ENCODE measurements at regions not wholly inside any gene's neighbourhood (a gene's known extent, or its start where the extent isn't known, plus 50 kb on each side); places are given as distances from the start of the nearest gene placed in this dataset.
"Not testable (repeated sequence)": the region's sequence is repeated elsewhere in the genome, so short reads cannot be mapped to it uniquely, and the experiment has no call there.

GRCh38 chr6:112967974-112968373 is 620.8 kb downstream of the RFPL4B start:
- no peak for TF ChIP-seq CTCF (IDR thresholded peaks at IDR 0.05)
- no peak overlapping the region for H3K4me3 Mint-ChIP-seq
- no peak for DNase-seq
- H3K9me3 Mint-ChIP-seq = peaks cover 16% of the 10 kb centered on the region
- peaks cover 1% of the 10 kb centered on the region; the same call in 1 of the 2 replicates for H3K27me3 Mint-ChIP-seq (ENCODE audit: insufficient read depth)
- no peaks in the 10 kb centered on the region for H3K4me1 Mint-ChIP-seq (ENCODE audit: low read depth)
- peaks cover 17% of the 10 kb centered on the region for H3K36me3 Mint-ChIP-seq (ENCODE audit: low read depth)
- H3K27ac Mint-ChIP-seq = no peak overlapping the region

GRCh38 chr6:112971651-112972050 is 624.5 kb downstream of the RFPL4B start:
- TF ChIP-seq CTCF (IDR thresholded peaks at IDR 0.05) = no peak
- DNase-seq = no peak
- H3K9me3 Mint-ChIP-seq = peaks cover 20% of the 10 kb centered on the region

GRCh38 chr6:112974931-112975330 is 627.8 kb downstream of the RFPL4B start:
- H3K9me3 Mint-ChIP-seq = peaks cover 11% of the 10 kb centered on the region
- H3K4me1 Mint-ChIP-seq (ENCODE audit: low read depth) = peaks cover 24% of the 10 kb centered on the region
- not testable (repeated sequence) for H3K4me3 Mint-ChIP-seq; DNase-seq; H3K27ac Mint-ChIP-seq; H3K27me3 Mint-ChIP-seq (ENCODE audit: insufficient read depth)
- peaks cover 18% of the 10 kb centered on the region for H3K36me3 Mint-ChIP-seq (ENCODE audit: low read depth)

More at GRCh38 chr6:112971651-112972050, 624.5 kb downstream of the RFPL4B start:
- Mint-ChIP-seq H3K36me3 (ENCODE audit: low read depth) (peaks cover 25% of the 10 kb centered on the region), H3K27me3 (ENCODE audit: insufficient read depth) (peaks cover 1% of the 10 kb centered on the region; the same call in 1 of the 2 replicates), H3K4me1 (ENCODE audit: low read depth) (peaks cover 3% of the 10 kb centered on the region), H3K27ac (no peak overlapping the region), H3K4me3 (no peak overlapping the region)

- DNase-seq; H3K4me3 Mint-ChIP-seq; H3K27me3 Mint-ChIP-seq (ENCODE audit: insufficient read depth); H3K27ac Mint-ChIP-seq: not testable (repeated sequence)
- H3K36me3 Mint-ChIP-seq (ENCODE audit: low read depth) = peaks cover 18% of the 10 kb centered on the region
- peaks cover 11% of the 10 kb centered on the region for H3K9me3 Mint-ChIP-seq
- peaks cover 33% of the 10 kb centered on the region for H3K4me1 Mint-ChIP-seq (ENCODE audit: low read depth)
Observed at GRCh38 chr6:112976579-112976978, 629.4 kb downstream of the RFPL4B start.

GRCh38 chr6:112979830-112980229 is 632.7 kb downstream of the RFPL4B start:
- Mint-ChIP-seq H3K27ac (peak overlapping the region; percentile 69), H3K36me3 (ENCODE audit: low read depth) (peaks cover 18% of the 10 kb centered on the region), H3K9me3 (peaks cover 11% of the 10 kb centered on the region), H3K4me3 (peak overlapping the region; percentile 25), H3K4me1 (ENCODE audit: low read depth) (peaks cover 46% of the 10 kb centered on the region), H3K27me3 (ENCODE audit: insufficient read depth) (no peaks in the 10 kb centered on the region; the same call in 1 of the 2 replicates)
- TF ChIP-seq CTCF (IDR thresholded peaks at IDR 0.05) = no peak
- DNase-seq = peak; percentile 78

- no peak overlapping the region for H3K4me3 Mint-ChIP-seq
- no peak overlapping the region for H3K27ac Mint-ChIP-seq
- no peaks in the 10 kb centered on the region; the same call in 1 of the 2 replicates for H3K27me3 Mint-ChIP-seq (ENCODE audit: insufficient read depth)
- H3K9me3 Mint-ChIP-seq = peaks cover 6% of the 10 kb centered on the region; the same call in 1 of the 2 replicates
- no peak for DNase-seq
- TF ChIP-seq CTCF (IDR thresholded peaks at IDR 0.05) = no peak
- peaks cover 11% of the 10 kb centered on the region for H3K36me3 Mint-ChIP-seq (ENCODE audit: low read depth)
- peaks cover 46% of the 10 kb centered on the region for H3K4me1 Mint-ChIP-seq (ENCODE audit: low read depth)
Observed at GRCh38 chr6:112980676-112981075, 633.5 kb downstream of the RFPL4B start.

Measured in HFFc6 (cell line).